Hypothalamus (tissue), 51 donors: ENCODE measurements at regions not wholly inside any gene's neighbourhood (a gene's known extent, or its start where the extent isn't known, plus 50 kb on each side); places are given as distances from the start of the nearest gene placed in this dataset.

Source experiments
- DNase-seq, 51 donors: peaks; one replicate each; lab custom pipeline; 2025; lab: John Stamatoyannopoulos, UW

DNA sequence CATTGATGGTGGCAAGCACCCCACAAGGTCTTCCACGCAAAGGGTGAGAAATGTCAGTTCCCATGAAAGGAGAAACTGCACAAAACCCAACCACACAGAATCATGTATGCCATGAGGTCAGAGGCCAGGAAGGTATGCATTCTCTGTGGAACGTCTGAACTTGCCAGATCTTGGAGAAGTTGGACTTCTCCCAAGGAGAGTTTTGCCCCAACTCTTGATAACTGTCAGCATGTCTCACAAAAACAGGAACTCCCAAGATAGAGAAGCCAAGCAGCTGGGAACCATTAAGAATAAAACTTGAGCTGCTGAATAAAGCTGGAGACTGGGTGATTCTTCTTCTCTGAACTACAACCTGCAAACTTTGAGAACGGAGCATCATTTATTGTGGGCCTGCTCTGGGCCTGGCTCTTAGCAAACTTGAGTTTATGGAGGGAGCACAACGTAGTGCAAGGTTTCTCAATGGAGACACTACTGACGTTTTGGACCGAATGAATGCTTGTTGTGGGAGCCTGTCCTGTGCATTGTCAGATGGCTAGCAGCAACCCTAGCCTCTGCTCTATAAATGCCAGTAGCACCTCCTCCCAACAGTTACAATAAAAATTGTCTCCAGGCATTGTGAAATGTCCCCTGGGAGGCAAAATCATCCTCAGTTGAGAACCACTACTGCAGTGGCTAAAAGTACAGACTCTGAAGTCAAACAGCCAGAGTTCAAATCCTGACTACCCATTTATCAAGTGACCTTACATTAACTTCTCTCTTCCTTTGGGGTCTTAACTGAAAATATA, 193.5 kb downstream of the ACTL7B start:
- DNase-seq, result no peak

DNA sequence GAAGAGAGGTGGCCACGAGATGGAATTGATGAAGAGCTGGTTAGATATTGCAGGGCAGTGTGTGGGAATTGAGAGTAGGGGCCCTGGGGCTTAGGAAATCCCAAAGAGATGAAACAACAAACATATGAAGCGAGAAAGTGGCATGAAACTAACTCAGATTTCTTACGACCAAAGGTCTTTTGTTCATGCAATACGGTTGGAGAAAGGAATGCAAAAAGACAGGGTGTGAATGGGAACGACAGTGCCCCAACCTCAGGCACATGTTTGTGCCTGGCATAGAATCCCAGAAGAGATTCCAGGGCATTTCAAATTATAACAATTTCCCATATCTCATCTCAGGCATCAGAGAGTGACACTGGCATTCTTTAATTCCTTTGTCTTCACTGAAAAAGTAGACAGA, 199.2 kb downstream of the ACTL7B start:
- DNase-seq, result no peak

DNA sequence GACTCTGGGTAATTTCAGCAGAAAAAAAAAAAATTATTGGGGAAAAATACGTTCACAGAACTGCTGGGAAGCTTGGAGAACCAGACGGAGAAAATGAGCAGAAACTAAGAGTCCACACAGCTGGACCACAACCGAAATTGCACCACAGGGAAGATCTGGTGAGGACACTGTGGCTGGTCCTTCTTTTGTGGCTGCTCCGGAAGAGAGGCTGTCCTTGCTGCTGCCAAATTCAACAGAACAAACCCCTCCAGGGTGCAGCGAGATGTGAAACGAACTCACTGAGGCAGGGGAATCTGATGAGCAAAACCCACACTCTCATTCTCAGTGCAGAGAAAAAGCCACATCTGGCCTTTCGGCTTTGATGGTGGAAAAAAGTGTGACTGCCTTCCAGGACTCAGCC, 200.0 kb downstream of the ACTL7B start:
- no peak for DNase-seq

DNA sequence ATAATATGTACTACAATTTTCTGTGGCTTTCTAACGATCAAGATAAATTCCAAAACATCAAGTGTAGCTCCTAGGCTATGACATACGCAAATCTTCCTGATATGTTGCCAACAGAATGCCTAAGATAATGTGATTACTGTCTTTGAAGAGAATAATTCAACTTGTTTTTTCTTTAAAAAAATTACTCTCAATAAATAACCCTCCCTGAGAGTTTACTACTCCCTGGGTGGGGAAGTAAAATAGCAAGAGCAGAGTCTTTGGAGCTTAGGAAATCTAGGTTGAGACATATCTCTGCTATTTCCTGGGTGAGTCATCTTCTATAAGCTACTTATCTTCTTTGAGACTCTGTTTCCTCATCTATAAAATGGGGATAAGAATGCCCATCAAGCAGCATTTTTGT, 201.2 kb downstream of the ACTL7B start:
- DNase-seq, result no peak

DNA sequence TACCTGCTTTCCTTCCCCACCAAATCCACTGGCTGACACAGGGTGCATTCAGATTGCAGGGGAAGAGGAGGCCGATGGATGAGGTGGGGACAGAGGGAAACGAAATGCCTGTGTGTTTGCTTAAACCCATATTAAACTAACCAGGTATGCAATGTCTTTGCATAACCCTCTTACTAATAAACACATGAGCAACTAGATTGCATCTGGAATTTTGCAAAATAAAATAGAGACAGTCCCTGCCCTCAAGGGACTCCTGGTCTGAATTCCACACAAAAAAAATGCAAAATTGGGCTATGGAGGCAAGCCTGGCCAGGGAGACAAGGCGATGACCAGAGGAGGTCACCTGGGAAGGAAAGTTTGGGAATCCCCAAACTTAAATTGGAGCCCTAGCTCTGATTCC, 202.9 kb downstream of the ACTL7B start:
- DNase-seq, result no peak

DNA sequence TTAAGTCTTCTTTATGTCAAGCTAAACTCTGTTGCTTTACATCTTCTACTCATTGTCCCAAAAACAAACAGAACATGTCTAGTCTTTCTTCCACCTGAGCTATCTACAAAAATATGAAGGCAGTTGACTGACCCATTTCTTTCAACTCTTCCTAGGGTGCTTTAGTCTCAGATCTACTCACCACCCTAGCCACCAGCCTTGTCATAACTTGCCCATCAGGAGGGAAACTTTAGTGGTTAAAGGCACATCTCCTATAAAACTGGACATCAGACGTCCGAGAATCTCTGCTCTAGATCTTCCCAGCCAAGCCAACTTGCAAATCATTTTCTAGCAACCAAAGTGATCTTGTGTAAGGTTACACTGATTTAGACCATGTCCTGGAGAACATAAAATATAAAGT, 205.0 kb downstream of the ACTL7B start:
- DNase-seq, result no peak

DNA sequence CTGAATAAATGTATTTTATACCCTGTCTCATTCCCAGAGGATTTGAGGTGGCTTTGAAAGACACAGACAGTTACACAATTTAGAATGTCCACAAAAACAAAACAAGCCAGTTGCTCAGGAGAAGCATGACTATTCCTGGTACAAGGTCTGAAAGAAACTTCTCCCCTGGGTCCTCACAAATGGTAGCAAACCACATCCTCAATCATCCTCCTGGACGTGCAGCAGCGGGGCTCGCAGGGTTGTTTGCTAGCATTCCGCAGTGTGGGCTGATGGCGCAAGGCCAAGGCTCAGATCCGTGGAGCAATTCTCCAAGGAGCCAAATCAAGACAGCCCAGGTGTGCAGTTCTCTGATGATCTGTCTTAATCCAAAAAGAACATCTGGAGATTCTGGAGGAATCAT, 210.3 kb downstream of the ACTL7B start:
- DNase-seq, result no peak

DNA sequence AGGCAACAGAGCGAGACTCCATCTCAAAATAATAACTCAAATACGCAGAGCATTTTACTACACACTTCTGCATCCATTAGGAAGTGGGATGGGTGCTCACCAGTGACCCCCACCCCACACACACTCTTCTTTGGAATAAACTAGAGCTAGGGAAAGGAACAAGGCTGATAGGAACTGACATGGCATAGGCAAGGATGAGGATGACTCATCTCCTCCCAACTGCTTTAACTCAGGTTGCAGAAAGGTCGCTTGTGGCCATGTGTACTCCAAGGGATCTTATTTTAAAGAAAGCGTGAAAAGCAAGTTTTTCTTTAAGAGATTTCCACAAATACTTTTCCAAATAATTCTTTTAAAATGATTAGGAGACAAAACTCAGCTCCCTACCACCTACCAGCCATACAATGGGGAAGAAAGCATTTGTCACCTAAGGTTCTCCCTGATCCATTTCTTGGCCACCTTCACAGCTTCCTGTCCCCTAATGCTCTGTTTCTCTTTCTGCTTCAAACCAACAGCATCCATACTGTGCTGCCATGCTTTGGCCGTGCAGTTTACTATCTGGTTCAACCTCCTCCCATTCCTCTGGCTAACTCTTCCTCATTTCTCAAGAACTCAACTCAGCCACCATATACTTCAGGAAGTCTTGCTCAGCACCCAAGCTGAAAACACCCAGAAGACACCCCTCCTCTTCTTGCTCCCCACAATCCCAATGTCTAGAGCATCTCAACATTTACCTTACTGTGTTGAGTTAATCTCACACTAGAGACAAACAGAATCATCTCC, 211.9 kb downstream of the ACTL7B start:
- no peak for DNase-seq

DNA sequence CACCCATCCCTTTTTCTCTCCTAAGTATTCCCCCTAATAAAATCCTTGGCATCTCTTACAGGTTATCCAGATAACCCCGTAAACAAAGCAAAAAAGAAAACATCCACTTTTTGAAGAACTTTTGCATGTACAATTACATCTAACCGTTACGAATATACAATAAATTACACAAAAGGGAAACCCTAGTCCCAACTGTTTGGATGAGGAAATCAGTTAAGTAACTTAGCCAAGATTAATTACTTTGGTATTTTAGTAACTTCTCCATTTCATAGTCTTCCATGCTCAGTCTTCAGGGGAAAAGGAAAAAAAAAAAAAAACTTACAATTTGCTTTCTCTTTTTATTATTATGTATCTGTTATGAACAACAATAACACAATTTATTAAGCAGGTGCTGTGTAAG, 212.9 kb downstream of the ACTL7B start:
- DNase-seq, result no peak

DNA sequence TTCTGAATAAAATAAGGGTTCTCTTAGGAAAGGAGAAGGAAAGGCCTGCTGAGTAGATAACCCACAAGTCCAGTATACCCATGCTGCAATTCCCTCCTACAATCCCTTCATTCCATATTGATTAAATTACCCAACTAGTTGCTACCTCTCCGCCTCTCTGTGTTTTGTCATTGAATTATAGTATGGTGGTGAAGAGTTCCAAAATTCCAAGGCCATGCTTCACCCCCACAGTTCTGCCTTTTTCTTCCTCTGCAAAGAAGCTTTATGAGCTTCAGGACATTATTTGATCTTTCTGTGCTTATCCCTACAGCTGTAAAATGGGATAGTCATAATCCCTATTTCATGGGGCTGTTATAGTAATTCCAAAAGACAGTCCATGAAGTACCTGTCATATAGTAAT, 215.6 kb downstream of the ACTL7B start:
- DNase-seq, result no peak

DNA sequence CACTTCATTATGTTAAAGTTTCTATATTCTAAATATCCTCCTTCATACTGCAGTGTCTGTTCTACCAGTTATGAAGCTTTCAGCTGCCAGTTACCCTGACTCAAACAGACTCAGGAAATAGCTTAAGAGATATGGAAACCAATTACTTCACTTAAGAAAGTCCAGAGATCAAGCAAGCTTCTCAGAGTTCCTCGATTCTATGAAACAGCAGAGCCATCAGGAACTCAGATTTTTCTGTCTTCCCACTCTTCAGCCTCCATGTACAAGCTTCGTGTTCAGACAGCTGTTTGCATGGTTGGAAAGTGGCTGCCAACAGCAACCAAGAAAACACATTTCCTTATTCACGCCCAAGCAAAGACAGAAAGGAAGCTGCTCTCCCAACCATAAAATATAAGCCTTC, 216.1 kb downstream of the ACTL7B start:
- peak in 1 of 51 donors; percentile 1 for DNase-seq

DNA sequence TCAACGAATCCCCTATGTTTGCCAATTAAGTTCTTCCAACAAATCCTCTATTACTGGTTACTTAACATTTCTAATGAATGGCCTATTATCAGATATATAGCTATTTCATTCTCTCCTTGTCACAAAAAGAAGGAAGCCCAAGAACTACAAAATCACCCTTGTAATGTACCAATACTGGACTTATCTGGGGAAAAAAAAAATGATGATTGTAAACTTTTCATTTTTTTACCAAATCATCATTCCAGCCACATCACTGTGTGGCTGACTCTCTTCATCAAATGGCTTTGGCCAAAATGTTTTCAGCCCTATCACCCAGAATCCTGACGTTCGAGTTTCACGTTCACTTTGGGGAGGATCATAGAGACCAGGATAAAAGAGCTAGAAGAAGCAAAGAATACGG, 216.7 kb downstream of the ACTL7B start:
- DNase-seq, result no peak

DNA sequence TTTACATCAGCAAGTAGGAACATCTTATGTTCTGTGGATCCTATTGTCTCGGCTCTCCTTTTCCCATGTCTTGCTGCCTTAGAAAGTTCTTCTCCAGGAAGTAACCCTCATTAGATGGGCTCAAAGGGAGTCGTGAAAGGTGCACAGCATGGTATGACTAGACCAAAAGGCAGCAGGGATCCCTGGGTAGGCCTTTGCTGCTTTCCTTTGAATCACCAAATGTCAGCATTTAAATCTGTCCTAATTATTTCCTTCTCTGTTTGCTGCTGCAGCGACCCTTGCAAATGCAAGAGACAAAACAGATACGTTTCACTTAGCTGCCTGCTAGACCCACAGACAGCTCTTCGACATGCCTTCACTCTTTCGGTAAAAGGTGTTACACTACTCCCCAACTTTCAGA, 218.4 kb downstream of the ACTL7B start:
- no peak for DNase-seq

DNA sequence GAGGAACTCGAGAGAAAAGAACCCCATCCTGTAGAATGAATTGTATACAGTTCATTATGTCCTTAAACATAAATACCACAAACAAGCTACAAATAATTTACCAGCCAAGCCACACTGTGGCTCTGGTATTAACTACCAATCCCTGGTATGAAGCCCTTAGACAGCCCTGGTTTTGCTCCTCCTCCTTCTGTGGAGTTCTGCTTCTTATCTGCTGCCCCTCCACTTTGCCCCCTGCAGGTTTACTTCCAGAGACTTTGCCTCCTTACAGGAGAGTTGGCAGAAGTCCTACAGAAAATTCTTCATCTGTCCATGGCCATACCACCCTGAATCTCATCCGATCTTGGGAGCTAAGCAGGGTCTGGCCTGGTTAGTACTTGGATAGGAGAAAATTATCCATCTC, 219.8 kb downstream of the ACTL7B start:
- no peak for DNase-seq

DNA sequence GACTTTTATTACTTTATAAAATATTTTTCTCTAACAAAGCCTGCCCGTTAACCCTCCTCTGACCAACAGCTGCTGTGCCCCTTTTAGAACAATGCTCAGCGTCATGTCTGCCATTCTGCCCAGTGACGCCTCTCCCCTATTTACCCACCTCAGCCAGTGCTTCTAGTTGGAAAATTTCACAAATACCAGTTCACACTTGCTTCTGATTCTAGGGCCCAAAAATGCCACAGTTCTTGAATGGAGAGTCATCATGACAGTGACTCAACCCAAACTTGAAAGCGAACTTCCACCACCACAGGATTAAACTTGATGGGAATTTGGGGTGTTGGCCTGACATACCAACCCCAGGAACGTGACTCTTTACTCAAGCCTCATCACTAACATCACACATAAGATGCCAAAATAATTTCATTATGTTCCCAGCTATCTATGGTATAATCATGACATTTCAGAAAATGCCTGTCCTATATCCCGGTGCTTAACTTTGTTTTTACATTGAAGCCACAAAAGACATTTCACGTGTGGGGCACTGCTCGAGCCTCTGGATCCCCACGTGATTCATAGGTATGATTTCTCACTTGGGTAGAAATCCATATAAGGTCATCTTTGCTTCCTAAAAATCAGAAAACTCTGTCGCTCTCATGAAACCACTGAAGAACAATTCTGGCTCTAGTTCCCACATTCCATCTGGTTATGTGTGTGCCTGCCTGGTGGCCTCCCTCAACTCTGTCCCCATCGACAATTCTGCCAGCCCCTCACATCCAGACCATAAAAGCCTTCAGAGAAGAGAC, 220.9 kb downstream of the ACTL7B start:
- DNase-seq, result no peak

DNA sequence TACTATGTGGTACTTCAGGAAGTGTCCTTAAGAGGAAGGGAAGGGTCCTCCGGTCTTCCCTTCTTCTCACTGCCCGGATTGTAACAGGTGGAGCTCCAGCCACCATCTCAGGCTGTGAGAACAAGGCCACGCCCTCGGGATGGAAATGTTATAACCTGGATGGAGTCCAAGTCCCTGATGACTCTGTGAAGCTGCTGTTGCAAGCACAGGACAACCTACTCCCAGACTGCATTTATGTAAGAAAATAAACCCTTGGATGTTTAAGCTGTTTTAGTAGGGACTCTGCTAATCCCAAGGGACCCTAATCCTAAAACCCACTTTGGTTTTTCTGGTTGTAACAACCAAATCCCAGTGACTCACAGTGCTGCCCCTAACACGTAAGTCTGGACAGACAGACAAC, 221.6 kb downstream of the ACTL7B start:
- DNase-seq, result no peak

DNA sequence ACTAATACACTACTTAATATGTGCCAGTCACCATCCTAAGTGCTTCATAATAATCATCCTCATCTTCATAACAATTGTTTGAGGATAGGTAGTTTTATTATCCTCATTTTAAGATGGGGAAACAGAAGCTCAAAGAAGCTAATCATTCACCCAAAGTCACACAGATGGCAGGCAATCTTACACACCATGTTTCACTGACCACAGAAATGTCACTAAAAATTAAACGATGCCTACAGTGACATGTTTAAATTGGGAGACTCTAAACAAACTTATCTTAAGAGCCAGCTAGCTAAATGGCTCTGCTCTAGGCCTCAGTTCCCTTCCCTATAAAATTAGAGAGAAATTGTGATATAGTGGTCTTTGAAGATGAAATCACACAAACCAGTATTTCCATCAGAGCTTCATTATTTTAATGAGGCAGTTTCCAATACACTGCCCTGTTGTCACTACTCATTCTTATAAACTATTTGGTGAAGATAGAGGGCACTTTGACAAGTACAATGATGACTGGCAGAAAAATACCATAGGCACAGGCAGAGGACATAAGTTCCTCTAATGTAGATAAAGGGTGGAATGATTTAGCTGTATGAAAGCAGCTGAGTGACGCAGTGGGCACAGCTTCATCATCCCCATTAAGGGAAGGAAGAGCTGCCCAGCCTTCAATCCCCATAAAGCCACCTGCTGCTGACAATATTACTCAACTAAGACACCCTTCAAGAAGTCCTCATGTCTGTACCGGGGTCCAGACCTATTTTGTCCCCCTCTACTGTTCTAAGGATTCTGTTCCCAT, 224.1 kb downstream of the ACTL7B start:
- no peak for DNase-seq

DNA sequence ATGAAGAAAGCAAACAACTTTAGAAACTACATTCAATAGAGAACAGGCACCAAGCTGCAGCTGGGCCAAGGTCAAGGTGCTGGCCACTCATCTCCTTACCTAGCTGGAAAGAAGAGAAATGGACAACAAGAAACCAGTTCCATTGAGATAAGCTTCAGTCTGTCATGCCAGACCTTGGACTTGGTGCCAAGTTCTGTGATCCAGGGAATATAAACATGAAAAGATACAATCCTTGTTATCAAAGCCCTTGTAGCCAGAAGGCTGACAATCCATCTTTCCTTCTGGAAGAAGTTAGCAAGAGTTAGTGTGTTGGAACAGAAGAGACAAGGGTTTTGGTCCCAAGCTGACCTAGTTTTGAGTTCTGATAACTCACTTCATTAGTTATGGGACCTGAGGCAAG, 227.5 kb downstream of the ACTL7B start:
- no peak for DNase-seq

DNA sequence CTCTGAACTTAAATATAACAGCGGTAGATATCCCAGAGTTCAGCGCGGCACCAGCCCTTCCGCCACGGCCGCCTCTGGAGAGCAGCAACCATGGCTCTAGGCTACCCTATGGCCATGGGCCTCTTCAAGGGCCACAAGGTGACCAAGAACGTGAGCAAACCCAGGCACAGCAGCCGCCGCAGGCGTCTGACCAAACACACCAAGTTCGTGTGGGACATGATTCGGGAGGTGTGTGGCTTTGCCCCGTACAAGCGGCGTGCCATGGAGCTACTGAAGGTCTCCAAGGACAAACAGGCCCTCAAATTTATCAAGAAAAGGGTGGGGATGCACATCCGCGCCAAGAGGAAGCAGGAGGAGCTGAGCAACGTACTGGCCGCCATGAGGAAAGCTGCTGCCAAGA, 229.0 kb downstream of the ACTL7B start:
- no peak for DNase-seq

DNA sequence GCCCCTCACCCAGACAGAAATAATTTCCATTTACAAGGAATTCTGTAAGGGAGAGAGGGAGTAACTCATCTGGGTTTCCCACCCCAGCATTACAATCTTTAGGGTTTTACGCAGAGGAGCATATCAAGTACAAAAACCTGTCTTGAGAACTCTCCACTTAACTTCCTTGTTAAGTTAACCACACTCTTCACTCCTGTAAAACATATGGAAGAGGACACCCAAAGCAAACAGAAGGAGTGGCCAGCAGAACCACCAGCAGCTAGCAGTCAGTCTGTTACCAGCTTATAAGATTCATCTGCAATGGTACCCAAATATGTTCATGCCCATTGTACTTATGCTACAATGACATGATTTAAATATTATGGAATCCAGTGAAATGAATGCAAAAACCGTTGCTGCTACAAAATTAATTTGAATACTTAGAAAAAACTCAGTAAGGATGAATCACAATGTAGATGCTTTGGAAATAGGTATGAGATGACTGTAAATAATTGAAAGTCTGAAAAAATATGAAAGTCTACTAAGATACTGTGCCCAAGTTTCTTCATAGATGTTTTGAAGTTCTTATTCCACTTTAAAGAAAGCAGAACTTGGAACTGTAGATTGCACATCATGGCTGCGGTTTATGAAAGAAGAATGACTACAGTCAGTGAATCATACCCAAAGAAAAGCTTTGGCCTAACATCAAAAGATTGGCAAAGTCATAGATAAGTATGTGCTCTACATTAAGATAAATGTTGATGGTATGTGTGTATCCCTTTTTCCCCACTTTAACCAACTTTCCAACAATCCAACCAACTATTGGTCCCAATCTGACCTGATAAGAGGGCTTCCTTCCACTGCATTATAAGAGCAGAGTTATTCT, 233.6 kb downstream of the ACTL7B start:
- DNase-seq, result no peak
